ENCODE measurements at regions not wholly inside any gene's neighbourhood (a gene's known extent, or its start where the extent isn't known, plus 50 kb on each side); places are given as distances from the start of the nearest gene placed in this dataset.

DNA sequence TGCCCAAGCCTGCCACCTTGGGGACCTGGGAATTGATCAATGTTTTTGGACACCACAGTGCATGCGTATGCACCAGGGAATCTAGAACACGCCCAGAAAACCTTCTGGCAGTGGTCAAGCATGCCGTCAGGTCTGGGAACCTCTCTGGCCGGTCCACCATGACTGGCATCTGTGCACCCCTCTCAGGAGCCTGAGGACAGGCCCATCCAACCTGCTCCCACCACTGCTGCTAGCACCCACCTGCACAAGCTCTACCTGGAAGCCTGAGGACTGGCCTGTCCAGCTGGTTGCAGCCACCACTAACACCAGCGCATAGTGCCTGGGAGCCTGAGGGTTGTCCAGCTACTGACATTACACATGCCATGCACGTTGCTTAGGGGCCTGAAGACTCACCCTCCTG is 162.1 kb upstream of the GALNTL6 start:
- TF ChIP-seq, protein P1, sequence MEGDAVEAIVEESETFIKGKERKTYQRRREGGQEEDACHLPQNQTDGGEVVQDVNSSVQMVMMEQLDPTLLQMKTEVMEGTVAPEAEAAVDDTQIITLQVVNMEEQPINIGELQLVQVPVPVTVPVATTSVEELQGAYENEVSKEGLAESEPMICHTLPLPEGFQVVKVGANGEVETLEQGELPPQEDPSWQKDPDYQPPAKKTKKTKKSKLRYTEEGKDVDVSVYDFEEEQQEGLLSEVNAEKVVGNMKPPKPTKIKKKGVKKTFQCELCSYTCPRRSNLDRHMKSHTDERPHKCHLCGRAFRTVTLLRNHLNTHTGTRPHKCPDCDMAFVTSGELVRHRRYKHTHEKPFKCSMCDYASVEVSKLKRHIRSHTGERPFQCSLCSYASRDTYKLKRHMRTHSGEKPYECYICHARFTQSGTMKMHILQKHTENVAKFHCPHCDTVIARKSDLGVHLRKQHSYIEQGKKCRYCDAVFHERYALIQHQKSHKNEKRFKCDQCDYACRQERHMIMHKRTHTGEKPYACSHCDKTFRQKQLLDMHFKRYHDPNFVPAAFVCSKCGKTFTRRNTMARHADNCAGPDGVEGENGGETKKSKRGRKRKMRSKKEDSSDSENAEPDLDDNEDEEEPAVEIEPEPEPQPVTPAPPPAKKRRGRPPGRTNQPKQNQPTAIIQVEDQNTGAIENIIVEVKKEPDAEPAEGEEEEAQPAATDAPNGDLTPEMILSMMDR (IDR thresholded peaks at IDR 0.05), result no peak
- no peak for TF ChIP-seq POLR2A (IDR thresholded peaks at IDR 0.05)

All from body of pancreas (tissue), 4 donors.